ENCODE measurements at regions not wholly inside any gene's neighbourhood (a gene's known extent, or its start where the extent isn't known, plus 50 kb on each side); places are given as distances from the start of the nearest gene placed in this dataset.
A peak's percentile ranks its signal among the peaks of the same experiment; 100 is the strongest.

GRCh38 chrX:121146059-121146628 lies 98.7 kb downstream of the GLUD2 start (continued):
- TF ChIP-seq PATZ1 (CRISPR knock-in tag; IDR thresholded peaks at IDR 0.05; ENCODE audit: borderline replicate concordance) (no peak), SOX6 (IDR thresholded peaks at IDR 0.05) (peak; percentile 46; the same call in 1 of the 2 replicates), MAFG (tag; conservative IDR thresholded peaks at IDR 0.05) (peak; percentile 90), NCOA1 (IDR thresholded peaks at IDR 0.05; ENCODE audit: low read depth) (no peak), ELK1 (CRISPR knock-in tag; IDR thresholded peaks at IDR 0.05) (no peak), CBFA2T3 (IDR thresholded peaks at IDR 0.05) (peak; percentile 43; the same call in 1 of the 2 replicates), PKNOX1 (IDR thresholded peaks at IDR 0.05) (0 out of 2 replicates have a peak, but pooled peaks have one; percentile 20), MEF2D (tag; conservative IDR thresholded peaks at IDR 0.05; ENCODE audit: low read depth) (peak; percentile 73), ZNF316 (IDR thresholded peaks at IDR 0.05) (peak; percentile 97), FOSL1 (tag; conservative IDR thresholded peaks at IDR 0.05) (peak; percentile 69), C11orf30 (IDR thresholded peaks at IDR 0.05; ENCODE audit: low read depth) (peak; percentile 91), TOE1 (IDR thresholded peaks at IDR 0.05; ENCODE audit: borderline replicate concordance) (no peak), TOE1 (CRISPR knock-in tag; IDR thresholded peaks at IDR 0.05; ENCODE audit: borderline replicate concordance, low read depth) (no peak), CC2D1A (IDR thresholded peaks at IDR 0.05) (no peak), ZFP1 (CRISPR knock-in tag; IDR thresholded peaks at IDR 0.05) (no peak), HOXB6 (CRISPR knock-in tag; IDR thresholded peaks at IDR 0.05; ENCODE audit: borderline replicate concordance) (no peak)

Measured in K562 (cell line).